Glomerular visceral epithelial cell (primary cell): ENCODE measurements at regions not wholly inside any gene's neighbourhood (a gene's known extent, or its start where the extent isn't known, plus 50 kb on each side); places are given as distances from the start of the nearest gene placed in this dataset.
"Not testable (repeated sequence)": the region's sequence is repeated elsewhere in the genome, so short reads cannot be mapped to it uniquely, and the experiment has no call there.

Experiments
- DNase-seq: peaks from one replicate; pipeline ENCODE4 v3.0.0-alpha.2; 2016; ENCODE audit errors: extremely low spot score

DNA sequence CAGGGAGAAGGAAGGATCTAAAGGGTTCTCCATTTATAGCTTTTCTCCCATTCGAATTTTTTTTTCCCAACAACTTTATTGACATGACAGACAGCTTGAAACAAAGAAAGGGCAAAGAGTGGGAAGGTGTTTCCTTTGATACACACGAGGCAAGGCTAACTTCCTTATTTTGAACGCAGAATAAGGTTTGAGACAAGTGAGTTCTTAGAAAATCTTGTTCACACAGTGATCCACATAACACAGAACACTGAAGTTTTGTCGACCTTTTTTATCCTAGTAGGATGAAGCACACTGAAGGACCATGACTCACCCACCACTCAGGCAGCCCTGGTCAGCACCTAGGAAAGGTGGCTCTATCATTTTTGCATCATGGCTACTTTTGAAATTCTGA is 425.8 kb upstream of the MDFIC2 start:
- DNase-seq, result no peak

- DNase-seq, result no peak
Measured at GRCh38 chr3:70737666-70738290, 425.3 kb upstream of the MDFIC2 start.

DNA sequence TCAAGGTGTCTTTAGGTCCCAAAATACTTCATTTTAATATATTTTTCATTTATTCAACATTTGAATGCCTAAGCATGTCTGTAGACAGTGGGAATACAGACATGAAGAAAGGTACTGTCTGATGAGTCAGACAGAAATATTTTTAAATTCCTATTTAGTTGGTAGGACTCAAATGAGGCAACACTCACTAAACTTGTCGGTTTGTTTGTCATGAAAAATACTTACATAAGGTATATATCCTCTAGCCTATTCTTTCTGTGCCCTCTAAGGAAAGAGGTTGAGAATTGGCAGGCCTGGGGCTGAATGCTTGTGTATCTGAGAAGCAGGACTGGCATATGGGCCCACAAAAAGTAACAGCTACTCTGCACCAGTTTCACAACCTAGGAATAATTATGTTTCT is 423.6 kb upstream of the MDFIC2 start:
- peak; percentile 9 for DNase-seq

GRCh38 chr3:70734756-70735155 is 422.3 kb upstream of the MDFIC2 start:
- no peak for DNase-seq

GRCh38 chr3:70731046-70731445 is 418.6 kb upstream of the MDFIC2 start:
- no peak for DNase-seq

GRCh38 chr3:70729845-70730244 is 417.4 kb upstream of the MDFIC2 start:
- DNase-seq, result no peak

- DNase-seq, result no peak
Measured at GRCh38 chr3:70728311-70728710, 415.9 kb upstream of the MDFIC2 start.

DNA sequence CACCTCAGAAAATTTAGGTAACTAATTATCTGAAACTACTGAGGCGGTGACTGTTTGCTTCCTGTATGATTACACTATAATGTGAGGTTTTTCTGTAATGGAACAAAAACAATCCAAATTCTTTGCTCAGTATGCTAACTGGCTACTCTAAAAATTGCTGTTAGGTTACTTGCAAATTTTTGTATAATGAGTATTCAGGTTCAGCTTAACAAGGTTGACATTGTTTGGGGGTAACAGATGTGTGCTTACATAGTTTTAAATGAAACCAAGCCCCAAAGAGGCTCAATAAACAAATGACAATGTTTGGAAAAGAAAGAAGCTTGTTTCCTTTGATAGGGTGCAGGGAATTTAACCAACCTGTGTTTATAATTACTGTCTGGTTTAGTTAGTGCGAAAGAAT is 414.5 kb upstream of the MDFIC2 start:
- DNase-seq, result peak; percentile 62

DNA sequence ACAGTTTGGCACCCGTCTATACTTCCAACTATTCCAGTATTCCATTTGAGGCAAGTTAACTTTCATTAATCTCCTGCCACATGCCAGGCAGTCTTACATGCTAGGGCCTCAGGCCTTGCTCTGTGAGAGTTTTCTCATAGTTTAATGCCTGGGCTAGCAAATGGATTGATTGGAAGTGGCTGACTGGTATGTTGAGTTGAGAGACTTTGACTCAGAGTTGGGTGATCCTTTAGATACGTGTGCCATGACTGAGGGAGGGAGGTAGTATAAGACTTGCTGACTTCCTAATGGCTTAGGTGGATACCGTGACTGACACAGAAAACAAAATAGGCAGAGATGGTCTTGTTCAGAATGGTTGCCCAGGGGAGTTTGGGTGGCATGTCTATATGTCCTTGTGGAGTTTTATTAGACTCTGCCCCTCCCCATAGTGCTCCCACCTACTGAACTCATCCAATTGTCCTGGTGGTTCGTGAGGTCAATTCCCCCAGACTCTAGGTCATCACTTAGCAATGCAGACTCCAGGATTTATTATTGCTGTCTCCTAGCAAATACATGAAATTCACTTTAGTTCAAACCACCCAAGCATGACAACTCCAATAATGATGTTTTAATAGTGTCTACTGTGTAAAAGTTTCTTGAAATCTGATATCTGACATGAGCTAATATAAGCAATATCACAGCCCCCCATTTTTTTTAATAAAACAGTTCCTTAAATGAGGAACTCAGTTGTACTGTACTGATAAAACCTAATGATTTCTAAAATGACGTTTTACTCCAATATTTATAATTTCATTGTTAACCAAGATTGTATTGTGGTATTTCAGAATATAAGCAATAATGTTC is 413.9 kb upstream of the MDFIC2 start:
- peak; percentile 92 for DNase-seq

DNA sequence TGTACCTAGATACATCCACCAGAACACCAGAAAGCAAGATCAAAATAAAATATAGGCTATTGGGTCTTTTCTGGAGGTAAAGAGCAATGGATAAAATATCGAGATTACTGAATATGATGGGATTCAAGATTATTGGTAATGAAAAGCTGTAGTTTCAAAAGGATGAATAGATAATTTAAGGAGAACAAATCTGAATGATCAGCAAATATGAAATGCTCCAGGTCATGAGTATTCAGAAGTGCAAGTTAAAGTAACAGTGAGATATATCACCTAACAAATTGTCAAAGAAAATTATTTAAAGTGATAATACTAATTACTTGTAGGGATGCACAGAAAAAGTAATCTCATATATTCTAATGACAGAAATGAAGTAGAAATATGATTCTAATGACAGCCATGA is 409.6 kb upstream of the MDFIC2 start:
- DNase-seq, result no peak

DNA sequence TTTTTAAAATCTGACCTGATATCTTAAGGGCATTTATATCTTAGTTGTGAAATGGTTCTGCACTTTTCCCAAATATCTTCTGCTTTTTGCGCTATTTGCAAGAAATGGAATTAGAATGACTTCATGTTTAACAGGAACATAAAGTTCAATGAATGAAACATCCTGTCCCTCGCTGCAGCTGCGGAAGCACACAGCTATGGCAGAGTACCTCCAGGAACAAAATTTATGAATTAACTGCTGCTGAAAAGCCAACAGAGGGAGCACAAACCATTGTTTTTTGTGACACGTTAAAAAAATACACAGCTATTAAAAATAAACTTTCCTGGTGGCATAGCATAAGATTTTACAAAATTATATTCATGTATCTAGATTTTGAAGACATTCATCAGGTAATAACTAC is 404.4 kb upstream of the MDFIC2 start:
- peak; percentile 61 for DNase-seq

- no peak for DNase-seq
Measured at GRCh38 chr3:70712449-70713082, 400.1 kb upstream of the MDFIC2 start.

GRCh38 chr3:70703305-70704102 is 391.1 kb upstream of the MDFIC2 start:
- DNase-seq, result no peak

DNA sequence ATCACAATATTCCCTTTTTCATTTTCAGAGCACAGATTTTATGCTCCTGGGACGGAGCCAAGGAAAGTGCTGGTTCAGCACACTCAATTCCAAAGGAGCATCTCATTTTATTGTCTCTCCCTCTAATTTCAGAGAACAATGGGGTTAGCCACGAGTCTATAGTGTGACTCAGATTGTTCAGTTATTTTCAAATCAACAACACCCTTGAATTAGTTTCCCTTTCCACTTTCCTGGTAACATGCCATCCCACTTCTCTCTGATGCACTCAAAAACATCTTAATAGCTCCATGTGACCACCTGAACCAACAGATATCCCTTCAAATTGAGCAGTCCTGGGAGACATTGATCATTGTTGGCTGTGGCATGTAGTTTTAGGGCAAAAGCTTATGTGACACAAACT is 389.7 kb upstream of the MDFIC2 start:
- DNase-seq, result no peak

DNA sequence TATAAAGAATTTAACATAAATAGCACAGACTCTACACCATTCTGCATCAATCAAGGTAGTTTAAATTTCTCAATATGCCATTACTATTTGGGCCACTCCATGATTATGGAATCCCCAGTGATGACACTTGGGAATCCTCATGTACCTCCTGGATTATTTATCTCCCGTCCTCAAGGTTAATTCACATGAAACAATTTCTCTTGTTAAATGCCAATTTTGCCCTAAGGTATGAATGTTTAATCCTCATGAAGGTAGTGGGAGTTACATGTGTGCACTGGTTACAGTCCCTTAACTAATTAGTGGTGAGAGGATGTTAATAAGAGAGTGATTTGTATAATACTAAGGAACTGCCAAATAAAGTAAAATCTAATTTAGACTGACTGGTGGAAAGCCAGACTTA is 372.3 kb upstream of the MDFIC2 start:
- no peak for DNase-seq

DNA sequence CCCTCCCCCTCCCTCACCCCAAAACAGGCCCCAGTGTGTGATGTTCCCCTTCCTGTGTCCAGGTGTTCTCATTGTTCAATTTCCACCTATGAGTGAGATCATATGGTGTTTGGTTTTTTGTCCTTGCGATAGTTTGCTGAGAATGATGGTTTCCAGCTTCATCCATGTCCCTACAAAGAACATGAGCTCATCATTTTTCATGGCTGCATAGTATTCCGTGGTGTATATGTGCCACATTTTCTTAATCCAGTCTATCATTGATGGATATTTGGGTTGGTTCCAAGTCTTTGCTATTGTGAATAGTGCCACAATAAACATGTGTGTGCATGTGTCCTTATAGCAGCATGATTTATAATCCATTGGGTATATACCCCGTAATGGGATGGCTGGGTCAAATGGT is 363.4 kb upstream of the MDFIC2 start:
- not testable (repeated sequence) for DNase-seq

DNA sequence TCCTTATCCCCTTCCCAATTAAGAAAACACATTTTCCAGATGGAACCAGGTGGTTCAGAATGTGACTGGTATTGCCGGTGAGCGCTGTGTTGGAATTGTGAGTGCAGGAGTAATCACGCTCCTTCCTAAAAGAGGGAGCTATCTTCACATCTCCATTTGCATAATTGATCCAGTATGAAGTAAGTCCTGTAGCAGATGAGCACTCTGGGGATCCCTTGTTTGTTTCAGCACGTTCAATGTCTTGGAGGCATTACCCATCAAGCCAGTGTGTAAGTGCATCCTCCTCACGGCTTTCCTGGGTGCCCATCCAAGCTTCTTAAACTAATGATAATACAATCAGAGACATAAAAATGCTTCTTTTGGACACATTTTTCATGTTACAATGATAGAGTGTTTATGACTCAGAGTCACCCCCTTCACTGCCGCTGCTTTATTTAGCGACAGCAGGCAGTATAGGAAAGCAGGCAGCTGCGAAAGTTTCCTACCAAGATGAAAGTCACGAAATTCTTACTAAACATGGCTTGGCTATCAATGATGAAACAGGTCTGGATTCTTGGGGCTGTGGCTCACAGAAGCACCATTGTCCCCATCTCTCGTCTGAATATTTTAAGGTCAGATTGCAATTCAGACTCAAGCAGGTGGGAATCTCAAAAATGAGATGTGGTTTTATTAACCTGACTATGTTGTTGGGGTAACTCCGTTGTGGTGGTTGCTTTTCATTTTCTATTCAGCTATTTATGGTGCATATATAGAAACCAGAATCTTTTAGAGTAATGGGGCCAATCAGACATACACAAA is 346.3 kb upstream of the MDFIC2 start:
- no peak for DNase-seq

DNA sequence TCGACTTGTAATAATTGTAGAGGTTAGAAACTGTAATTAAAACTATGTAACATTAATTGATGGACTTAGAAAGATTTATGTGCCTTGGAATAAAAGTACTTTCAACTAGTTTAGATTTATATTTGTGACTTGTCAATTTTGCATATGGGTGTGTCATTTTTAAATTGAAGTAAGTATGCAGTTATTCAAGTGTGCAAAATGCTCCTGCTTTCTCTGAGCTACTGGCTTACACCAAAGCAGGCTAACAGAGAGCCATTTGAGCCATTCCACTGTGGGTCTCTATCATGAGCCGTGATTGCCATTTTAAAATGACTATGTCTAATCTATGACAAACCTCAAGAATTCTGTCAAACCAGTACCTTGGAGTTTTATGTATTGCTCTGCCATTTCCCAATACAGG is 345.0 kb upstream of the MDFIC2 start:
- no peak for DNase-seq

DNA sequence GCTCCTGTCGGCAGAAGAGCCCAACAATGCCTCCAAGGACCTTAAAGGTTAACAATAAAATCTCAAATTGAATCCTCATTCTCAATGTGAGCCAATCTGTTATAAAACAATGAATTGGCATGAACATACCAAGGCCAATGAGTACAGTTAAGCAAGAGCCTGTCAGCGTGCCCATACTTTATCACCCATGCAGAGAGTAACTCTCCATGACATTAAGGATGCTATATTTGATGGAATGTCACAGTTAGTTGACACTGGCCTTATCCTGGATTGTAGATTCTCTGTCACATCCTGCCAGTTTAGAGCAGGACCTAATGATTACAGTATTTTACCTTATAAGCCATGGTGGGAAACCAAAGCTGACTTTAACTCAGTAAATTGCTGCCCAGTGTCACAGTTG is 335.4 kb upstream of the MDFIC2 start:
- DNase-seq, result no peak

DNA sequence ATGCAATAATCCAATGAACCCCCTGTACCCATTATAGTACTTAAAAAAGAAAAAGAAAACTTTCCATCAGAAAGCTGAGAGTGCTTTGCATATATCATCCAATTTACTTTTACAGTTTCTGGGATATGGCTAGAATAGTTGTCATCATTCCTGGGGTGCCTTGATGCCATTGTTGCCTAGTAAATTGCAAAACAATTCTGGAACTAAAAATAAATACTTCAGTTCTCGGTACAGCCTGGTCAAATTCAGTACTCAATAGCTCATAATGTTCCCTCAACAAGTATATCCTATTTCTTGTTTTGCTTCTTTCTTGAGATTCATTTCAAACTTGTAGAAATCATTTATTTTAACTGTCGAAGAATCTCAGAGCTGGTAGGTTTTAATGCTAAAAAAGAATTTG is 334.7 kb upstream of the MDFIC2 start:
- no peak for DNase-seq

GRCh38 chr3:70646635-70647034 is 334.2 kb upstream of the MDFIC2 start:
- no peak for DNase-seq
